Esophagus muscularis mucosa (tissue), 3 donors: ENCODE measurements at regions not wholly inside any gene's neighbourhood (a gene's known extent, or its start where the extent isn't known, plus 50 kb on each side); places are given as distances from the start of the nearest gene placed in this dataset.

Experiments used
- CTCF ChIP-seq, 3 experiments: fragments of 200-600 bp in 2 of 3; fragments of 450-650 bp in 1 of 3; sonication (generic) in 2 of 3; IDR thresholded peaks; one replicate each; pipeline ENCODE4 v1.5.1; 2017 to 2019; ENCODE audit warnings: antibody characterized with exemption in 3 of 3, mild to moderate bottlenecking in 2 of 3, moderate library complexity in 1 of 3
- POLR2A ChIP-seq: fragments of 450-650 bp; IDR thresholded peaks from one replicate; pipeline ENCODE4 v1.6.1; 2017; ENCODE audit warnings: antibody characterized with exemption, moderate library complexity, mild to moderate bottlenecking, low read depth
- POLR2AphosphoS5 ChIP-seq, 2 donors: sonication (generic); formaldehyde crosslinking; IDR thresholded peaks; one replicate each; pipeline ENCODE4 v1.6.1; 2017; ENCODE audit warnings: antibody characterized with exemption in 2 of 2

GRCh38 chr2:195289081-195289480 is 367.9 kb upstream of the SLC39A10 start:
- TF ChIP-seq CTCF (IDR thresholded peaks at IDR 0.05) (no peak), POLR2A (no peak), POLR2AphosphoS5 (IDR thresholded peaks at IDR 0.05) (no peak)
